HepG2 (cell line): ENCODE measurements at regions not wholly inside any gene's neighbourhood (a gene's known extent, or its start where the extent isn't known, plus 50 kb on each side); places are given as distances from the start of the nearest gene placed in this dataset.

ENCODE experiments used
- ATAC-seq: fragments of 200-7000 bp; cut with Tn5 transposase; 3 replicates; pipeline ENCODE4 v1.9.1; 2020; ENCODE audit warnings: mild to moderate bottlenecking, moderate library complexity
- BruUV-seq: library from RNA; stranded (reverse); fragments of 400-500 nt; replicated peaks from 2 replicates; lab custom pipeline; 2021; lab: Mats Ljungman, UMichigan
- CTCF ChIA-PET: fragments of 300-600 bp; formaldehyde crosslinking; extraction: SDS; loops from one replicate; lab custom pipeline; 2021; ENCODE audit warnings: low total read pairs, inconsistent platforms, low intra/inter-chr PET ratio; lab: Yijun Ruan, JAX
- POLR2A ChIA-PET: fragments of 350-600 bp; sonication (Branson Sonifier 250); formaldehyde crosslinking; loops from one replicate; lab custom pipeline; 2020; ENCODE audit warnings: antibody characterized with exemption, inconsistent platforms; lab: Yijun Ruan, JAX
- DNase-seq: peaks from one replicate; pipeline ENCODE4 v3.0.0-alpha.2; 2015; ENCODE audit warnings: low spot score
- FAIRE-seq: peaks from 3 replicates; lab custom pipeline; 2011; peaks lifted over from hg19 to GRCh38; lab: Jason Lieb, UNC
- H2AFZ ChIP-seq: one replicate; pipeline ENCODE4 v1.6.1; 2011; ENCODE audit warnings: low read length, inconsistent platforms
- H3K27ac ChIP-seq: fragments of 300-600 bp; 3 replicates; pipeline ENCODE4 v1.8.0; 2011; ENCODE audit warnings: mixed run types, mild to moderate bottlenecking, mixed read lengths, low read length, inconsistent platforms; ENCODE audit not compliant: insufficient read depth; ENCODE audit errors: extremely low read length
- H3K27me3 ChIP-seq, 2 experiments: fragments of 200-600 bp in 1 of 2; 2 replicates in 1 of 2; 3 replicates in 1 of 2; pipeline versions ENCODE4 v1.6.0 to v1.8.0; 2011; ENCODE audit warnings: low read length in 2 of 2, mild to moderate bottlenecking in 2 of 2, moderate library complexity in 2 of 2, inconsistent platforms in 1 of 2; ENCODE audit not compliant: insufficient read depth in 2 of 2, control insufficient read depth in 1 of 2
- H3K36me3 ChIP-seq, 2 experiments: fragments of 200-600 bp in 1 of 2; replicated peaks in 1 of 2; 2 replicates in 1 of 2; 3 replicates in 1 of 2; pipeline versions ENCODE4 v1.5.1 to v1.8.0; 2011; ENCODE audit warnings: low read length in 2 of 2, inconsistent platforms in 1 of 2; ENCODE audit not compliant: insufficient read depth in 2 of 2, control insufficient read depth in 1 of 2
- H3K4me1 ChIP-seq: 2 replicates; pipeline ENCODE4 v1.5.1; 2012; ENCODE audit warnings: low read length, inconsistent platforms; ENCODE audit not compliant: insufficient read depth
- H3K4me2 ChIP-seq: 2 replicates; pipeline ENCODE4 v1.6.0; 2011; ENCODE audit warnings: low read depth, low read length, inconsistent platforms
- H3K4me3 ChIP-seq, 3 experiments: fragments of 200-600 bp in 1 of 3; sonication (generic), shearing (Covaris generic) in 1 of 3; replicated peaks in 1 of 3; 2 replicates each; pipeline ENCODE4 v1.5.1; 2011 to 2016; ENCODE audit warnings: low read length in 3 of 3, inconsistent platforms in 2 of 3, low read depth in 2 of 3, mild to moderate bottlenecking in 2 of 3, control low read depth in 1 of 3, mixed read lengths in 1 of 3; ENCODE audit not compliant: insufficient read depth in 1 of 3
- H3K79me2 ChIP-seq: one replicate; pipeline ENCODE4 v1.6.1; 2011; ENCODE audit warnings: low read length, inconsistent platforms; ENCODE audit not compliant: insufficient read depth
- H3K9ac ChIP-seq: 2 replicates; pipeline ENCODE4 v1.6.0; 2011; ENCODE audit warnings: mild to moderate bottlenecking, low read depth, low read length, inconsistent platforms; ENCODE audit not compliant: insufficient read depth
- H3K9me3 ChIP-seq: 2 replicates; pipeline ENCODE4 v1.5.1; 2012; ENCODE audit warnings: mild to moderate bottlenecking, low read length
- H4K20me1 ChIP-seq: 2 replicates; pipeline ENCODE4 v1.6.0; 2011; ENCODE audit warnings: inconsistent platforms, mild to moderate bottlenecking, low read length, moderate library complexity; ENCODE audit not compliant: insufficient read depth
- AGO2 ChIP-seq: fragments of 200-400 bp; formaldehyde crosslinking; optimal IDR thresholded peaks from 2 replicates; pipeline ENCODE3; 2017; ENCODE audit warnings: mild to moderate bottlenecking, low read depth, low read length, moderate library complexity
- HCFC1 ChIP-seq: fragments of 150-350 bp; IDR thresholded peaks from 2 replicates; pipeline ENCODE4 v1.6.1; 2014; ENCODE audit warnings: low read depth, low read length
- JUND ChIP-seq: sonication (generic); formaldehyde crosslinking; IDR thresholded peaks from 2 replicates; pipeline ENCODE4 v1.8.0; 2022; ENCODE audit warnings: mild to moderate bottlenecking, missing genetic modification reagents
- MED1 ChIP-seq: sonication (generic); formaldehyde crosslinking; IDR thresholded peaks from 2 replicates; pipeline ENCODE4 v1.4.0; 2020; ENCODE audit warnings: missing genetic modification reagents
- NFIB ChIP-seq: sonication (generic); formaldehyde crosslinking; IDR thresholded peaks from 2 replicates; pipeline ENCODE4 v1.9.0; 2021; ENCODE audit warnings: missing genetic modification reagents, mild to moderate bottlenecking, borderline replicate concordance
- POLR2AphosphoS2 ChIP-seq: IDR thresholded peaks from 2 replicates; pipeline ENCODE4 v1.6.1; 2011; ENCODE audit warnings: low read depth, low read length, improper control_type of control experiment
- REST ChIP-seq, 2 experiments: IDR thresholded peaks; 2 replicates each; pipeline ENCODE4 v1.6.1; 2011 to 2012; ENCODE audit warnings: low read length in 2 of 2, borderline replicate concordance in 1 of 2, low read depth in 1 of 2, mild to moderate bottlenecking in 1 of 2, moderate library complexity in 1 of 2
- RORA ChIP-seq: sonication (generic); formaldehyde crosslinking; IDR thresholded peaks from 2 replicates; pipeline ENCODE4 v1.5.0; 2020; ENCODE audit warnings: mild to moderate bottlenecking, missing genetic modification reagents, moderate library complexity
- ZHX1 ChIP-seq: sonication (generic); formaldehyde crosslinking; IDR thresholded peaks from 2 replicates; pipeline ENCODE4 v1.8.1; 2022; ENCODE audit warnings: low read depth, mild to moderate bottlenecking, missing genetic modification reagents
- ZNF660 ChIP-seq: sonication (generic); formaldehyde crosslinking; IDR thresholded peaks from 2 replicates; pipeline ENCODE4 v1.5.1; 2020; ENCODE audit warnings: mild to moderate bottlenecking, low read depth, missing genetic modification reagents, borderline replicate concordance
- ZSCAN30 ChIP-seq: sonication (generic); formaldehyde crosslinking; IDR thresholded peaks from 2 replicates; pipeline ENCODE4 v1.5.0; 2020; ENCODE audit warnings: mild to moderate bottlenecking, missing genetic modification reagents
- WGBS: methylation state at CpG from one replicate; pipeline ENCODE4 v1.1.6; 2017; ENCODE audit warnings: low lambda C conversion rate; 5-methylcytosine and 5-hydroxymethylcytosine counted together
- in situ Hi-C: cut with HindIII; loops from 2 replicates; pipeline ENCODE4 v1.10.0; 2017; ENCODE audit warnings: low pct_unique_long_range_greater_than_20kb; ENCODE audit not compliant: extremely low pct_ligation_motif_present
- intact Hi-C: fragments of 100-400 bp; cut with micrococcal nuclease; formaldehyde crosslinking; loops from one replicate; pipeline ENCODE4 v1.10.0; 2022; ENCODE audit not compliant: unreplicated experiment
- TF ChIP-seq, protein P1 (sequence below): sonication (generic); formaldehyde crosslinking; IDR thresholded peaks from 2 replicates; pipeline ENCODE4 v1.4.0; 2020; ENCODE audit warnings: missing genetic modification reagents, mild to moderate bottlenecking, borderline replicate concordance

DNA sequence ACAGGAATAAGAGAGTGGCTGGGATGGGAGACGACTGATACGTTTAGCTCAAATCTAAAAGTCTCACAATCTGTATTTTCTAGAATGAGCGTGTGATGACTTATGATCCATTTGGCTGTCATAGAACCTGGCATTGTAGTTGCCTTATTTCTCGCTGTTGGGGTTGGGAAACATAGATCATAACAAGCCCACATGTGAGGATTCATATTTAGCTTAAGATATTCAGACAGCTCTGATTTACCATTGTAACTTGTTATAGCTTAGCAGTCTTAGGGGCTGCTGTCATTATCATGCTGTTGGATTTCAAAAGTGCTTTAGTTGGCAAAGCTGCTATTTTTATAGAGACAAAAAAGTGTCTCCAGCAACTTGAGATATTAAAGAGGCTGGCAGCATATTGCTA lies 871.3 kb downstream of the ZPLD1 start:
- H3K27ac ChIP-seq, result no peak overlapping the region
- H3K4me2 ChIP-seq, result no peak overlapping the region
- H3K36me3 ChIP-seq, result no peaks in the 10 kb centered on the region
- no peak for DNase-seq
- in situ Hi-C loops (no loop called here), intact Hi-C loops (no loop called here)
- ChIA-PET CTCF (no interaction called here), POLR2A (no interaction called here)
- H3K79me2 ChIP-seq, result no peaks in the 10 kb centered on the region
- no peaks in the 10 kb centered on the region for H3K9me3 ChIP-seq
- H3K27me3 ChIP-seq, result no peaks in the 10 kb centered on the region
- no peaks in the 10 kb centered on the region for H3K4me1 ChIP-seq
- ATAC-seq, result no peak
- no TSS peak for BruUV-seq
- no peak overlapping the region for H3K4me3 ChIP-seq
- FAIRE-seq, result no peak
- H4K20me1 ChIP-seq, result no peaks in the 10 kb centered on the region
- 12% methylated on average over 3 of the region's 4 CpGs for WGBS
- H2AFZ ChIP-seq, result no peak overlapping the region
- TF ChIP-seq HCFC1, result no peak
- no peak for TF ChIP-seq JUND (CRISPR knock-in tag)
- TF ChIP-seq, protein P1, sequence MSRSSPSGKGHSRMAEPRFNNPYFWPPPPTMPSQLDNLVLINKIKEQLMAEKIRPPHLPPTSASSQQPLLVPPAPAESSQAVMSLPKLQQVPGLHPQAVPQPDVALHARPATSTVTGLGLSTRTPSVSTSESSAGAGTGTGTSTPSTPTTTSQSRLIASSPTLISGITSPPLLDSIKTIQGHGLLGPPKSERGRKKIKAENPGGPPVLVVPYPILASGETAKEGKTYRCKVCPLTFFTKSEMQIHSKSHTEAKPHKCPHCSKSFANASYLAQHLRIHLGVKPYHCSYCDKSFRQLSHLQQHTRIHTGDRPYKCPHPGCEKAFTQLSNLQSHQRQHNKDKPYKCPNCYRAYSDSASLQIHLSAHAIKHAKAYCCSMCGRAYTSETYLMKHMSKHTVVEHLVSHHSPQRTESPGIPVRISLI, result no peak
- no peak for TF ChIP-seq ZHX1 (CRISPR knock-in tag)
- TF ChIP-seq ZSCAN30, result no peak
- no peak for TF ChIP-seq REST (IDR thresholded peaks at IDR 0.05; ENCODE audit: borderline replicate concordance in 1 of 2, low read depth in 1 of 2, low read length in 2 of 2)
- TF ChIP-seq RORA (CRISPR knock-in tag), result no peak
- TF ChIP-seq POLR2AphosphoS2, result no peak
- no peak for TF ChIP-seq AGO2
- no peak for TF ChIP-seq ZNF660 (CRISPR knock-in tag)
- TF ChIP-seq NFIB, result no peak
- no peak for TF ChIP-seq MED1 (CRISPR knock-in tag)
- no peak overlapping the region for H3K9ac ChIP-seq
